IMR-90 (cell line): ENCODE measurements at regions not wholly inside any gene's neighbourhood (a gene's known extent, or its start where the extent isn't known, plus 50 kb on each side); places are given as distances from the start of the nearest gene placed in this dataset.

Experiments used
- ATAC-seq: fragments of 200-7000 bp; cut with Tn5 transposase; 2 replicates; pipeline ENCODE4 v1.9.1; 2020; ENCODE audit warnings: low read depth, mild to moderate bottlenecking, moderate library complexity
- BruUV-seq: library from RNA; stranded (reverse); fragments of 400-500 nt; replicated peaks from 2 replicates; lab custom pipeline; 2021; lab: Mats Ljungman, UMichigan
- CTCF ChIA-PET: fragments of 300-600 bp; formaldehyde crosslinking; extraction: SDS; loops from one replicate; lab custom pipeline; 2021; ENCODE audit warnings: antibody characterized with exemption; lab: Yijun Ruan, JAX
- POLR2A ChIA-PET: fragments of 300-600 bp; sonication (Branson Sonifier 250); formaldehyde crosslinking; loops from one replicate; lab custom pipeline; 2022; ENCODE audit warnings: antibody characterized with exemption; ENCODE audit not compliant: unreplicated experiment; lab: Charles Lee
- DNase-seq: peaks from one replicate; pipeline ENCODE4 v3.0.0; 2013
- H2AFZ ChIP-seq: replicated peaks from 2 replicates; pipeline ENCODE3; 2013; ENCODE audit warnings: low read length, mild to moderate bottlenecking; ENCODE audit not compliant: poor library complexity
- H2AK5ac ChIP-seq: 2 replicates; pipeline ENCODE4 v1.6.1; 2013; ENCODE audit warnings: low read depth, low read length, inconsistent platforms
- H2AK9ac ChIP-seq: replicated peaks from 2 replicates; pipeline ENCODE3; 2013; ENCODE audit warnings: mild to moderate bottlenecking, low read depth, low read length, moderate library complexity; ENCODE audit not compliant: poor library complexity
- H2BK120ac ChIP-seq: 2 replicates; pipeline ENCODE4 v1.6.1; 2013; ENCODE audit warnings: low read depth, low read length, inconsistent platforms
- H2BK15ac ChIP-seq: 3 replicates; pipeline ENCODE4 v1.6.1; 2013; ENCODE audit warnings: low read depth, low read length, inconsistent platforms
- H2BK20ac ChIP-seq: 2 replicates; pipeline ENCODE4 v1.6.1; 2013; ENCODE audit warnings: low read depth, mild to moderate bottlenecking, inconsistent platforms, low read length, moderate library complexity
- H2BK5ac ChIP-seq: 2 replicates; pipeline ENCODE4 v1.6.1; 2013; ENCODE audit warnings: mild to moderate bottlenecking, low read depth, low read length, inconsistent platforms; ENCODE audit not compliant: poor library complexity, severe bottlenecking
- H3K14ac ChIP-seq: replicated peaks from 2 replicates; pipeline ENCODE4 v1.6.1; 2013; ENCODE audit warnings: low read depth, low read length, inconsistent platforms
- H3K18ac ChIP-seq: 2 replicates; pipeline ENCODE4 v1.6.1; 2013; ENCODE audit warnings: low read depth, low read length, control low read depth
- H3K23ac ChIP-seq: 2 replicates; pipeline ENCODE4 v1.6.1; 2013; ENCODE audit warnings: low read depth, low read length, inconsistent platforms
- H3K27ac ChIP-seq: 2 replicates; pipeline ENCODE4 v1.5.1; 2013; ENCODE audit warnings: mild to moderate bottlenecking, control low read depth, low read length; ENCODE audit not compliant: insufficient read depth
- H3K27me3 ChIP-seq: 2 replicates; pipeline ENCODE4 v1.6.1; 2013; ENCODE audit warnings: low read length; ENCODE audit not compliant: control insufficient read depth, insufficient read depth
- H3K36me3 ChIP-seq: 2 replicates; pipeline ENCODE4 v1.6.1; 2013; ENCODE audit warnings: low read length, mixed read lengths; ENCODE audit not compliant: control insufficient read depth, insufficient read depth
- H3K4ac ChIP-seq: 2 replicates; pipeline ENCODE4 v1.6.1; 2013; ENCODE audit warnings: low read depth, low read length, inconsistent platforms
- H3K4me1 ChIP-seq: 2 replicates; pipeline ENCODE4 v1.6.1; 2013; ENCODE audit warnings: low read length, mixed read lengths; ENCODE audit not compliant: control insufficient read depth, insufficient read depth
- H3K4me2 ChIP-seq: 2 replicates; pipeline ENCODE4 v1.6.1; 2013; ENCODE audit warnings: low read depth, mild to moderate bottlenecking, control low read depth, low read length, moderate library complexity
- H3K4me3 ChIP-seq: 2 replicates; pipeline ENCODE4 v1.5.1; 2013; ENCODE audit warnings: low read depth, mild to moderate bottlenecking, control low read depth, low read length, moderate library complexity; ENCODE audit not compliant: insufficient read depth
- H3K56ac ChIP-seq: 2 replicates; pipeline ENCODE4 v1.6.1; 2013; ENCODE audit warnings: low read length, inconsistent platforms; ENCODE audit not compliant: insufficient read depth; ENCODE audit errors: extremely low read depth
- H3K79me1 ChIP-seq, 2 experiments: 2 replicates each; pipeline ENCODE4 v1.6.1; 2013; ENCODE audit warnings: low read length in 2 of 2, inconsistent platforms in 1 of 2, low read depth in 1 of 2
- H3K9ac ChIP-seq: 2 replicates; pipeline ENCODE4 v1.6.1; 2013; ENCODE audit warnings: low read depth, low read length, control low read depth
- H3K9me1 ChIP-seq: 2 replicates; pipeline ENCODE4 v1.6.1; 2013; ENCODE audit warnings: low read length, inconsistent platforms; ENCODE audit not compliant: insufficient read depth
- H3K9me3 ChIP-seq: 2 replicates; pipeline ENCODE4 v1.6.1; 2013; ENCODE audit warnings: low read length; ENCODE audit not compliant: control insufficient read depth, insufficient read depth
- H4K20me1 ChIP-seq: 2 replicates; pipeline ENCODE4 v1.6.1; 2013; ENCODE audit warnings: low read length, inconsistent platforms; ENCODE audit not compliant: insufficient read depth
- H4K5ac ChIP-seq: 2 replicates; pipeline ENCODE4 v1.6.1; 2013; ENCODE audit warnings: mild to moderate bottlenecking, low read depth, low read length, control low read depth
- H4K8ac ChIP-seq, 2 experiments: 2 replicates each; pipeline ENCODE4 v1.6.1; 2013; ENCODE audit warnings: low read depth in 2 of 2, low read length in 2 of 2, control low read depth in 1 of 2, inconsistent platforms in 1 of 2
- H4K91ac ChIP-seq: 2 replicates; pipeline ENCODE4 v1.6.1; 2013; ENCODE audit warnings: low read depth, low read length, inconsistent platforms; ENCODE audit not compliant: insufficient read depth
- FOS ChIP-seq: fragments of 150-350 bp; IDR thresholded peaks from 2 replicates; pipeline ENCODE4 v1.6.1; 2016; ENCODE audit warnings: low read depth, low read length
- SMC3 ChIP-seq: fragments of 150-350 bp; IDR thresholded peaks from 2 replicates; pipeline ENCODE4 v1.6.1; 2016; ENCODE audit warnings: low read depth, mild to moderate bottlenecking, antibody characterized with exemption, low read length, moderate library complexity
- WGBS, 2 experiments: methylation state at CpG; one replicate each; pipeline versions ENCODE4 v1.1.5 to v1.1.7; 2013; ENCODE audit warnings: missing lambda C conversion rate in 2 of 2; ENCODE audit not compliant: insufficient read length in 1 of 2; ENCODE audit errors: extremely low coverage in 2 of 2; 5-methylcytosine and 5-hydroxymethylcytosine counted together
- dilution Hi-C: fragments of 300-500 bp; cut with HindIII; formaldehyde crosslinking; loops from one replicate; pipeline ENCODE4 v1.14.3; 2018; ENCODE audit warnings: low sequenced_read_pairs; ENCODE audit not compliant: unreplicated experiment
- in situ Hi-C: fragments of 300-500 bp; cut with MboI; formaldehyde crosslinking; loops from 3 replicates; pipeline ENCODE4 v1.14.3; 2019; ENCODE audit warnings: low sequenced_read_pairs, inconsistent platforms, mixed read lengths
- intact Hi-C: fragments of 100-400 bp; cut with micrococcal nuclease; formaldehyde crosslinking; loops from 2 replicates; pipeline ENCODE4 v1.10.0; 2022

DNA sequence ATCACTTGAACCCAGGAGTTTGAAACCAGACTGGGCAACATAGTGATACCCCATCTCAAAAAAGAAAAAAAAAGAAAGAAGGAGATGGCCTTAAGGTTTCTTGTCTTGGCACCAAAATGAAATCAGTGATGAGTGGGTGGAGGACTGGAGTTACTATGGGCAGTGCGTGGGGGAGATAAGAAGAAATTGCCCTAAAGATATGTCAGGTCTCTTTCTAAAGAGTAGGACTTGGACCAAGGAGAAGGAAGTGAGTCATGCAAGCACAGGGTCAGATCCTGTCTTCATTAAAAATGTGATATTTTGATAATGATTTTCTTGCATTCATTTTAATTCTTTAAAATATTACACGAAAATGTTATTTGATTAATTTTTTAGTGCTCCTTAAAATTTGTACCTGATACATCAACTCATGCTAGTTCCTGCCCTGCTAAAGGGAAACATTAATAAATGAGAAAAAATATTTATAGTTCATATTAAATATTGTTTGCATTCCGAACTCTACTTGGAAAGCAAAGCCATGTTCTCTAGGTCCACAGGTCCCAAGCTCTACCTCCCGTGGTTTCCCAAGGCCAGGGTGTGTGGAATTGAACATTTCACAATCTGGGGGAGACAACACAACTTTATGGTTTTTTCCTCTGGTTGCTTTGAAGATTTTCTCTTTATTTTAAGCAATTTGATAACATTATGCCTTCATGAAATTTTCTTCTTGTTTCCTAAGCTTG, 62.6 kb upstream of the CTLA4 start:
- Histone ChIP-seq H2AFZ (no peak overlapping the region), H2BK5ac (peak overlapping the region; percentile 28), H3K4ac (0 out of 2 replicates have a peak overlapping the region, but pooled peaks have one; percentile 38), H3K14ac (peak overlapping the region; percentile 36; the same call in 1 of the 2 replicates), H3K9me1 (0 out of 2 replicates have a peak, but pooled peaks cover 6% of the 10 kb centered on the region), H3K9me3 (peaks cover 4% of the 10 kb centered on the region), H3K9ac (no peak overlapping the region), H3K23ac (no peak overlapping the region), H3K27me3 (no peaks in the 10 kb centered on the region), H4K8ac (0 out of 4 replicates have a peak overlapping the region, but pooled peaks of 1 of the 2 experiments have one; percentile 48), H2AK5ac (peak overlapping the region; percentile 63; the same call in 1 of the 2 replicates), H4K20me1 (no peaks in the 10 kb centered on the region), H2BK15ac (0 out of 3 replicates have a peak overlapping the region, but pooled peaks have one; percentile 25), H3K36me3 (no peaks in the 10 kb centered on the region), H3K18ac (peak overlapping the region; percentile 75; the same call in 1 of the 2 replicates), H3K4me3 (no peak overlapping the region), H3K27ac (peak overlapping the region; percentile 14; the same call in 1 of the 2 replicates), H3K56ac (no peak overlapping the region), H2AK9ac (no peak overlapping the region), H2BK20ac (peak overlapping the region; percentile 41), H3K4me1 (peaks cover 20% of the 10 kb centered on the region), H4K5ac (no peak overlapping the region), H3K4me2 (no peak overlapping the region), H3K79me1 (no peaks in the 10 kb centered on the region), H4K91ac (no peak overlapping the region), H2BK120ac (peak overlapping the region; percentile 12)
- CTCF ChIA-PET, result interaction anchor here (2.3 kb wide), 1 partner anchor 10 kb away, joined by 6 read pairs; no protein-coding TSS in a partner anchor
- POLR2A ChIA-PET, result no interaction called here
- WGBS, 2 experiments, result 63% methylated on average over 1 of the region's 4 CpGs; no CpG with 5 or more reads in 1 of the 2 experiments
- ATAC-seq, result no peak
- in situ Hi-C loops (loop anchor here (25.0 kb wide), 1 partner anchor 568 kb away; the partner anchor contains the start of gene CYP20A1), dilution Hi-C loops (loop anchor here (25.0 kb wide), 1 partner anchor 293 kb away; no protein-coding TSS in a partner anchor), intact Hi-C loops (no loop called here)
- no TSS peak for BruUV-seq
- TF ChIP-seq FOS, result peak; percentile 18; the same call in 1 of the 2 replicates
- TF ChIP-seq SMC3, result no peak
- peak; percentile 55 for DNase-seq
